GM23338 (cell line): ENCODE measurements at regions not wholly inside any gene's neighbourhood (a gene's known extent, or its start where the extent isn't known, plus 50 kb on each side); places are given as distances from the start of the nearest gene placed in this dataset.
A peak's percentile ranks its signal among the peaks of the same experiment; 100 is the strongest.

Experiments
- CTCF ChIP-seq, 2 experiments: fragments of 200-600 bp in 1 of 2; sonication (generic) in 1 of 2; conservative IDR thresholded peaks; 2 replicates each; pipeline versions ENCODE4 v1.5.1 to v1.6.1; 2016 to 2017; ENCODE audit warnings: antibody characterized with exemption in 2 of 2, low read depth in 2 of 2, mild to moderate bottlenecking in 2 of 2, moderate library complexity in 1 of 2
- POLR2AphosphoS5 ChIP-seq: IDR thresholded peaks from 2 replicates; pipeline ENCODE4 v1.6.1; 2016; ENCODE audit warnings: antibody characterized with exemption, low read depth

- TF ChIP-seq CTCF (conservative IDR thresholded peaks at IDR 0.05; ENCODE audit: low read depth in 2 of 2) (no peak), POLR2AphosphoS5 (peak; percentile 36; the same call in 1 of the 2 replicates)
Observed at GRCh38 chr4:38323141-38323641, 340.8 kb upstream of the KLF3 start.
